ENCODE measurements at regions not wholly inside any gene's neighbourhood (a gene's known extent, or its start where the extent isn't known, plus 50 kb on each side); places are given as distances from the start of the nearest gene placed in this dataset.

- H3K4me1 Mint-ChIP-seq: no peaks in the 10 kb centered on the region
- H3K4me3 Mint-ChIP-seq: no peak overlapping the region
- H3K36me3 Mint-ChIP-seq: no peaks in the 10 kb centered on the region
- no peaks in the 10 kb centered on the region for H3K9me3 Mint-ChIP-seq
- no peak for ATAC-seq
- peaks cover 62% of the 10 kb centered on the region for H3K27me3 Mint-ChIP-seq
- no peak overlapping the region for H3K27ac Mint-ChIP-seq
These were observed 200.2 kb downstream of the RPLP1 start for GRCh38 chr15:69652751-69653305.

- ATAC-seq: no peak
- Mint-ChIP-seq H3K27ac (no peak overlapping the region), H3K9me3 (no peaks in the 10 kb centered on the region), H3K4me3 (no peak overlapping the region), H3K27me3 (peaks cover 66% of the 10 kb centered on the region), H3K4me1 (no peaks in the 10 kb centered on the region), H3K36me3 (no peaks in the 10 kb centered on the region)
These were observed 200.7 kb downstream of the RPLP1 start for GRCh38 chr15:69653306-69653705.

GRCh38 chr15:69653846-69654245 lies 201.2 kb downstream of the RPLP1 start:
- Mint-ChIP-seq H3K27me3 (peaks cover 68% of the 10 kb centered on the region), H3K27ac (no peak overlapping the region)

GRCh38 chr15:69656271-69657030 lies 203.8 kb downstream of the RPLP1 start:
- Mint-ChIP-seq H3K9me3 (no peaks in the 10 kb centered on the region), H3K4me1 (no peaks in the 10 kb centered on the region), H3K36me3 (no peaks in the 10 kb centered on the region), H3K4me3 (no peak overlapping the region), H3K27me3 (peaks cover 44% of the 10 kb centered on the region), H3K27ac (no peak overlapping the region)
- no peak for ATAC-seq

More at GRCh38 chr15:69653846-69654245, 201.2 kb downstream of the RPLP1 start:
- ATAC-seq: no peak
- no peaks in the 10 kb centered on the region for H3K9me3 Mint-ChIP-seq
- no peaks in the 10 kb centered on the region for H3K4me1 Mint-ChIP-seq
- H3K36me3 Mint-ChIP-seq: no peaks in the 10 kb centered on the region
- no peak overlapping the region for H3K4me3 Mint-ChIP-seq

GRCh38 chr15:69657626-69658025 lies 205.0 kb downstream of the RPLP1 start:
- no peak overlapping the region for H3K4me3 Mint-ChIP-seq
- H3K27ac Mint-ChIP-seq: no peak overlapping the region
- no peaks in the 10 kb centered on the region for H3K36me3 Mint-ChIP-seq
- no peak for ATAC-seq
- peaks cover 33% of the 10 kb centered on the region for H3K27me3 Mint-ChIP-seq
- H3K4me1 Mint-ChIP-seq: no peaks in the 10 kb centered on the region
- no peaks in the 10 kb centered on the region for H3K9me3 Mint-ChIP-seq

GRCh38 chr15:69658411-69658945 lies 205.9 kb downstream of the RPLP1 start:
- H3K4me1 Mint-ChIP-seq: no peaks in the 10 kb centered on the region
- no peak for ATAC-seq
- H3K27me3 Mint-ChIP-seq: peaks cover 33% of the 10 kb centered on the region
- no peaks in the 10 kb centered on the region for H3K9me3 Mint-ChIP-seq
- H3K36me3 Mint-ChIP-seq: no peaks in the 10 kb centered on the region
- H3K4me3 Mint-ChIP-seq: no peak overlapping the region
- H3K27ac Mint-ChIP-seq: no peak overlapping the region

- no peaks in the 10 kb centered on the region for H3K4me1 Mint-ChIP-seq
- H3K27ac Mint-ChIP-seq: no peak overlapping the region
- H3K36me3 Mint-ChIP-seq: no peaks in the 10 kb centered on the region
- no peaks in the 10 kb centered on the region for H3K9me3 Mint-ChIP-seq
- no peak overlapping the region for H3K4me3 Mint-ChIP-seq
- ATAC-seq: no peak
- H3K27me3 Mint-ChIP-seq: peaks cover 33% of the 10 kb centered on the region
These were observed 206.9 kb downstream of the RPLP1 start for GRCh38 chr15:69659454-69660050.

- ATAC-seq: no peak
- Mint-ChIP-seq H3K27me3 (peaks cover 31% of the 10 kb centered on the region), H3K27ac (no peak overlapping the region), H3K4me1 (peaks cover under 1% of the 10 kb centered on the region), H3K9me3 (no peaks in the 10 kb centered on the region), H3K4me3 (no peak overlapping the region), H3K36me3 (no peaks in the 10 kb centered on the region)
These were observed 207.5 kb downstream of the RPLP1 start for GRCh38 chr15:69660114-69660513.

- Mint-ChIP-seq H3K27ac (no peak overlapping the region), H3K27me3 (peaks cover 25% of the 10 kb centered on the region), H3K4me1 (peaks cover 8% of the 10 kb centered on the region), H3K4me3 (no peak overlapping the region), H3K36me3 (no peaks in the 10 kb centered on the region), H3K9me3 (no peaks in the 10 kb centered on the region)
- no peak for ATAC-seq
These were observed 208.2 kb downstream of the RPLP1 start for GRCh38 chr15:69660658-69661405.

- peaks cover 25% of the 10 kb centered on the region for H3K27me3 Mint-ChIP-seq
- peaks cover 14% of the 10 kb centered on the region for H3K4me1 Mint-ChIP-seq
- no peaks in the 10 kb centered on the region for H3K36me3 Mint-ChIP-seq
- no peak overlapping the region for H3K27ac Mint-ChIP-seq
- no peaks in the 10 kb centered on the region for H3K9me3 Mint-ChIP-seq
- ATAC-seq: no peak
- no peak overlapping the region for H3K4me3 Mint-ChIP-seq
These were observed 208.8 kb downstream of the RPLP1 start for GRCh38 chr15:69661446-69661845.

GRCh38 chr15:69661871-69662644 lies 209.4 kb downstream of the RPLP1 start:
- H3K4me1 Mint-ChIP-seq: peaks cover 20% of the 10 kb centered on the region
- ATAC-seq: no peak
- H3K27ac Mint-ChIP-seq: no peak overlapping the region
- H3K36me3 Mint-ChIP-seq: no peaks in the 10 kb centered on the region
- peaks cover 19% of the 10 kb centered on the region for H3K27me3 Mint-ChIP-seq
- no peaks in the 10 kb centered on the region for H3K9me3 Mint-ChIP-seq
- no peak overlapping the region for H3K4me3 Mint-ChIP-seq

- no peaks in the 10 kb centered on the region for H3K9me3 Mint-ChIP-seq
- H3K4me1 Mint-ChIP-seq: peaks cover 25% of the 10 kb centered on the region
These were observed 210.0 kb downstream of the RPLP1 start for GRCh38 chr15:69662645-69663000.

GRCh38 chr15:69663441-69663840 lies 210.8 kb downstream of the RPLP1 start:
- H3K27me3 Mint-ChIP-seq: peaks cover 5% of the 10 kb centered on the region
- H3K36me3 Mint-ChIP-seq: no peaks in the 10 kb centered on the region
- no peak for ATAC-seq
- H3K4me1 Mint-ChIP-seq: peaks cover 34% of the 10 kb centered on the region
- H3K4me3 Mint-ChIP-seq: no peak overlapping the region
- H3K27ac Mint-ChIP-seq: no peak overlapping the region
- H3K9me3 Mint-ChIP-seq: no peaks in the 10 kb centered on the region

More at GRCh38 chr15:69662645-69663000, 210.0 kb downstream of the RPLP1 start:
- ATAC-seq: no peak
- H3K36me3 Mint-ChIP-seq: no peaks in the 10 kb centered on the region
- H3K4me3 Mint-ChIP-seq: no peak overlapping the region
- peaks cover 13% of the 10 kb centered on the region for H3K27me3 Mint-ChIP-seq
- H3K27ac Mint-ChIP-seq: no peak overlapping the region

- Mint-ChIP-seq H3K9me3 (no peaks in the 10 kb centered on the region), H3K27ac (no peak overlapping the region), H3K36me3 (no peaks in the 10 kb centered on the region), H3K27me3 (no peaks in the 10 kb centered on the region), H3K4me1 (peaks cover 39% of the 10 kb centered on the region), H3K4me3 (no peak overlapping the region)
- ATAC-seq: no peak
These were observed 211.4 kb downstream of the RPLP1 start for GRCh38 chr15:69663982-69664381.

All from stimulated activated memory B cell treated with anti-CD40 and anti-IgM and Interleukin-4, amounts not matched to agents 10 μg/mL and 1 μg/mL and 100 μg/mL, for 72 hours (primary cell).